HG03196 (cell line): ENCODE measurements at regions not wholly inside any gene's neighbourhood (a gene's known extent, or its start where the extent isn't known, plus 50 kb on each side); places are given as distances from the start of the nearest gene placed in this dataset.
"Not testable (repeated sequence)": the region's sequence is repeated elsewhere in the genome, so short reads cannot be mapped to it uniquely, and the experiment has no call there.

Source experiments
- ATAC-seq: cut with Tn5 transposase; IDR thresholded peaks from one replicate; pipeline ENCODE4 v1.9.1; 2021; ENCODE audit not compliant: unreplicated experiment

DNA sequence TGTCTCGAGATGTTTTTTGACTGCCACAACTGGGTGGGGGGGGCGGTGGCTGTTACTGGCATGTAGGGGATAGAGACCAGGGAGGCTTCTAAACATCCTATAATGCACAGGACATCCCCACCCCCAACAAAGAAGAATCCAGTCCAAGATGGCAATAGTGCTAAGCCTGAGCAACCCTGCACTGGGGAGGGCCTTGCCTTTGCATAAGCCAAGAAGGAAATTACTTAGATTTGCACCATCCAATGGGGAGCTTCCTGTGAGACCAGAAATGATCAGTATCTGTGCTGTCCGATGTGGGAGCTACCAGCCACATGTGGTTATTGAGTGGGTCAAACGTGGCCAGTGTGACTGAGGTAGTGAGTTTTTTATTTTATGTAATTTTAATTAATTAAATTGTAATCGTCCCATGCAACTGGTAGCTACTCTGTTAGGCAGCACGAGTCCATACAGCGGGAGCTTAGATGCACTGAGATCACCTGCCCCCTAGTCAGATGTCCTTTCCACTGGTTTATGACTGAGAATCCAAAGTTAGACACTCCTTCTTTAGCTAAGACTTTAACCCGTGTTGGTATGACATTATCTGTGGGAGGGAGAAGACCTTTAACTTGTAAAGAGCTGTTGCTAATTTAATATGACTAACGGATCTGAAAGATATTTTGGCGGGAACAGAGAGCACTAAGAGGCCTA, 97.4 kb upstream of the NEDD9 start:
- no peak for ATAC-seq

GRCh38 chr6:11328613-11329247, 96.3 kb upstream of the NEDD9 start:
- no peak for ATAC-seq

DNA sequence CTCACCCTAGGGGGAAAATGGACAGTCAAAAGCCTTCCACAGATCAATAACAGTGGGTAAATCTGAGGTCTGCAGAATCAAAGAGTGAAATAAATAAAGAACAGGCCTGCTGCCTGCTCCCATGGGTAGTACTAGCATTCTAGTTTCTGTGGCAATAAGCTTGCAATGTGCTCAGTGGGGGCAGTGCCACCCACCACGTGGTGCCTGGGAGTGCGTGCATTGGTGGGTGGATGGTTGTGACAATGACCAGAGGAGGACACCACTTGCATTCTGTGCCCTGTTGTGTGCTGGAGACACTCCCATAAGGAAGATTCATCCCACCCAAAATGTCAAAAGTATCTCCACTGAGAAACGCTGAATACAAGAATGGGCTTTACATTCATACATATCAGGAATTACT, 95.5 kb upstream of the NEDD9 start:
- no peak for ATAC-seq

- ATAC-seq, result no peak
These were observed 93.6 kb upstream of the NEDD9 start for GRCh38 chr6:11326116-11326515.

- no peak for ATAC-seq
These were observed 92.1 kb upstream of the NEDD9 start for GRCh38 chr6:11324453-11325015.

DNA sequence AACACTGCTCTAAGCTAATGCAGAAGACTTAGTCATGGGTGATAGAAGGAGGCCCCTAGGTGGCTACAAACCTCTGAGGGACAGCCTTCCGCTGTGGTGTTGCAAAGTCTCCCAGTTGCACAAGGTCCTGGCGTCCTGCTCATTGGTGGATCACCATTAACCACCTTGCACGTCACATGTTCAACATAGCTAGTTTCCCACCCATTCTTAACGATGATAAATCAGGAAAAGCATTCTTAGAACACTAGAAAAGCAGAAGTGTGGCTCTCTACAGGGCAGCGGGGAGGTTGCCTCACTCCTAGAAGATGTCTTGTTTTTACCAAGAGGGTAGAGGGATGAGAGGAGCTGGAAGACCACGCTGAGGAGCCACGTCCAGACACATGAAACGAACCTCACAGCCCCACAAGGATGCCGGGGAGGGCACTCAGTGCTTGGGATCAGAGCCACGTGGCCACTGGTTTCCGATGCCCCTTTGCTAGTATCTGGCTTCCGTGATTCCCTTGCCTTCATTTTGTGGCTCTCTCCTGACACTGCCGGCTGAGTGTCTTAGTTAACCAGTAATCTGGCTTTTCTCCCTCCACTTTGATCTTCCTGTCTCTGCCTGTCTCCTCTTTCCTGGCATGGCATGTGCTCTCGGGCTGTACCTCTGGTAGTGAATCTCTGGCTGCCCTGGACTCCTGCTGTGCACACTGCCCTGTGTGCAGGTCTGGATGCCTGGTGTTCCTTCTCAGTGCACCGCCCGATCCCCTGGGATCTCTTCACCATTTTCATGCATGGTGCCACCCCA, 91.4 kb upstream of the NEDD9 start:
- ATAC-seq, result no peak

DNA sequence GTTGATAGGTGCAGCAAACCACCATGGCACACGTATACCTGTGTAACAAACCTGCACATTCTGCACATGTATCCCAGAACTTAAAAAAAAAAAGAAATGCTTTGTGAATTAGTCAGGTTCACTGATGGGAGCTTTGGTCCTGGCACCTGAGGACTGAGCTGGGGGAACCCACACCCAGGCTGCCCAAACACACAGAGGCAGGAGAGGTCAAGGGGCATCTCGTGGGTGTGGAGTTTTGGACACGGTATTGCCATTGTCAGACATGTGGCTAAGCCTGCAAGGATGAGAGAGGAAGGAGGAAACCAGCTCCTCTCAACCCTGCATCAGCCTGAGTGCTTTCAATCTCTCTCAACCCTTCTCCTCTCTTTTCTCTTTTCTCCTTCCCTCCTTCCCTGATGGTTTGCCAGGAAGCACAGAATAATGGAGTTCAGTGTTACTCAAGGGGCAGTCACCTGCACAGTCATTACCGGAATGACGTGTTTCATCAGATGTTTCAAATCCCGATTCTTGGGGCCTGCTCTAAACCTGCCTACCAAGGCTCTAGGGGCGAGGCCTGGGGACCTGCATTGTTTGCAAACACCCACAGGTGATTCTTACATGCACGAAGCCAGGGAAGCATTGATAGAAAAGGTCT, 89.9 kb upstream of the NEDD9 start:
- ATAC-seq, result no peak

DNA sequence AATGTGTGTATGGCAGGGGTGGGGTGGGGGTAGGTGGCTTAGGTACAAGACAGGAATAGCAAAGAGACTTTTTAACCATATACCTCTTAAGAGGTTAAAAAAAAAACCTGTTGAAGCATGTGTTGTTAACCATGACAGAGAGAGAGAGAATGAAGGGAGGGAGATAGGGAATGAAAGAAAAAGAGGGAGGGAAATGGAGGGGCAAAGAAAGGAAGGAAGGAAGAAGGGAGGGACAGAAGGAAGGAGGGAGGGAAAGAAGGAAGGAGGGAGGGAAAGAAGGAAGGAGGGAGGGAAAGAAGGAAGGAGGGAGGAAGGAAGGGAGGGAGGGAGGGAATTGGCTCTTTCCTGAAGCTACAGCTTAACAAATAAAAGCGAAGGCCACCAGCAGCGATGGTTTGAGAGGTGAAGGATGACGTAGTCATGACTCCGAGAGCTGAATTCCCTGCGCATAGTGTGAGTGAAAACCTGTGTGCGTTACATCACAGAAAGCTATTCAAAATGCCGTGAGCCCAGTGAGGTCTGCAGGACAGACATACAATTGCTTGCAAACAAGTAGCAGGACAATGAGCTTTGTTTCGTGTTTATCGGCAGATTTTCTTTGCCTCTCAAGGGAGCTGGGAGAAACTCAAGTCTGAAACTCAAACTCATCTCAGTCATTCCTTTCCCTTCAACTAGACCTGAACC, 88.6 kb upstream of the NEDD9 start:
- no peak for ATAC-seq

DNA sequence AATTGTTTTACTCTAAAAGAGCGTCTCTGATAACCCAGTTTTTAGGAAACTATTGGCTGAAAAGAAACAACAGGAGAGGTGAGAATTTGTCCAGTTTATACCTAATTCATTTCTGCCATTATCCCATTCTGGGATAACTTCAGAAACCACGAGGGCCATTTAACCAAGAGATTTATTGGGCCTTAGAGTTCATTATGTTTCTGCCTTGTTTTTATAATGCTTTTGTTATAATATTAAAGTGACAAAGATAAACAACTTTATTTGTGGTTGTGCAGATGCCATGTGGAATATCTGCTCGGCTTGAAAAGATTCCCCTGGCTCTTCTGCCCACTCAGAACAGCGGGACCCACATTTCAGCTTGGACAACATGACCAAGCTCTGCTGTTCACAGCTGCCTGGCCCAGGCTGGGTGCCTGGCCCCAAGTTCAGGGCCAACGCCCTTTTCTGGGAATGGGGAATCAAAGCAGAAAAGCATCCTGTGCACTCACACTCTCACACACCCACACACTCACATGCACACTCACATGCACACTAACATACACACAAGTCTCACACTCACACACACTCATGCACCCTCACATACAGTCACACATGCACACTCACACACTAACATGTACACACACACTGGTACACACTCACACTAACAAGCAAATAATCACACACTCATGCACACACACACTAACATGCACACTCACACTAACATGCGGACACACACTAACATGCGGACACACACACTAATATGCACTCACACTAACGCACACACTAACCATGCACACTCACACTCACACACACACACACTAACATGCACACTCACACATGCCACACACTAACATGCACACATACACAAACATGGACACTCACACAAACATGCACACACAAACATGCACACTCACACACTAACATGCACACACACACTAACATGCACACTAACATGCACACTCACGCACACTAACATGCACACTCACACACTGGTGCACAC, 86.7 kb upstream of the NEDD9 start:
- ATAC-seq, result no peak

DNA sequence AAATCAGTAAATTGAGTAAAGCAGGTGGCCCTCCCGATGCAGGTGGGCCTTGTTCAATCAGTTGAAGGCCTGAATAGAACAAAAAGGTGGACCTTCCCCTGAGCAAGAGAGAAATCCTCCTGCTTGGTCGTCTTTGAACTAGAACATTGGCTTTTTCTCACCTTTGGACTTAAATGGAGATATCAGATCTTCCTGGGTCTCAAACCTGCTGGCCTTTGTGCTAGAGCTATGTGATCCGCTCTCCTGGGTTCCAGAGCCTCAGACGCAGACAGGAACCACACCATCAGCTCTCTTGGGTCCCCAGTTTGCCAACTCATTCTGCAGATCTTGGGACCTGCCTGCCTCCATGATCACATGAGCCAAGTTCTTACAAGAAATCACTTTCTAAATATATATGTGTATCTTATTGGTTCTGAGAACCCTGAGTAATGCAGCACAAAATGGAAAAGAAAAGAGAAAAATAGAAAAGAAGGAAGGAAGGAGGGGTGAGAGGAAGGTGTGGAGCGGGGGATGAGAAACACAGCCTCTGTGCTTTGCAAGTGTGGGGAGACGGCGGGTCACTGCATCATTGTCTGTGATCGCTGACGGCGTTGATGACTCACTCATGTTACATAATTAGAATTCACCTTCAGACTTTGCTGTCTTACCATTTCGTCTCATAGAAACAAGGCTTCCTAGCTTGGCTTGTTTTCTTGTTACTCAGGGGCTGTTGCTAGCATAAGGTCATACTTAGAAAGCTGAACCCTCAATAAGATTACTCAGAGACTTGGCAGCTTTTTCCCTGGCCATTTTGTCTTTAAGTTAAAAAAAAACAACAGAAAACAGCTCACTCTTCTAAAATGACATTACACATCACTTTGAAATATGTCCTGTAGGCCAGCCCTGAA, 85.7 kb upstream of the NEDD9 start:
- ATAC-seq, result peak; percentile 73

GRCh38 chr6:11315743-11316437, 83.4 kb upstream of the NEDD9 start:
- ATAC-seq, result no peak

DNA sequence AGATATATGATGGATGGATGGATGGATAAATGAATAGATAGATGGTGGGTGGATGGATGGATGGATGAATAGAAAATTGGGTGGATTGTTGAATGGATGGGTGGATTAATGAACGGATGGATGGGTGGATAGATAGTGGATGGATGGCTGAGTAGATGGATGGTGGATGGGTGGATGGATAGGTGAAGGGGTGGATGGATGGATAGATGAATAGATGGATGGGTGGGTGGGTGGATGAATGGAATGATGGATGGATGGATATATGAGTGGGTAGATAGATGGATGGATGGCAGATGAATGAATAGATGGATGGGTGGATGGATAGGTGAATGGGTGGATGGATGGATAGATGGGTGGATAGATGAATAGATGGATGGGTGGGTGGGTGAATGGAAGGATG, 80.7 kb upstream of the NEDD9 start:
- ATAC-seq, result no peak

GRCh38 chr6:11311970-11312369, 79.5 kb upstream of the NEDD9 start:
- no peak for ATAC-seq

DNA sequence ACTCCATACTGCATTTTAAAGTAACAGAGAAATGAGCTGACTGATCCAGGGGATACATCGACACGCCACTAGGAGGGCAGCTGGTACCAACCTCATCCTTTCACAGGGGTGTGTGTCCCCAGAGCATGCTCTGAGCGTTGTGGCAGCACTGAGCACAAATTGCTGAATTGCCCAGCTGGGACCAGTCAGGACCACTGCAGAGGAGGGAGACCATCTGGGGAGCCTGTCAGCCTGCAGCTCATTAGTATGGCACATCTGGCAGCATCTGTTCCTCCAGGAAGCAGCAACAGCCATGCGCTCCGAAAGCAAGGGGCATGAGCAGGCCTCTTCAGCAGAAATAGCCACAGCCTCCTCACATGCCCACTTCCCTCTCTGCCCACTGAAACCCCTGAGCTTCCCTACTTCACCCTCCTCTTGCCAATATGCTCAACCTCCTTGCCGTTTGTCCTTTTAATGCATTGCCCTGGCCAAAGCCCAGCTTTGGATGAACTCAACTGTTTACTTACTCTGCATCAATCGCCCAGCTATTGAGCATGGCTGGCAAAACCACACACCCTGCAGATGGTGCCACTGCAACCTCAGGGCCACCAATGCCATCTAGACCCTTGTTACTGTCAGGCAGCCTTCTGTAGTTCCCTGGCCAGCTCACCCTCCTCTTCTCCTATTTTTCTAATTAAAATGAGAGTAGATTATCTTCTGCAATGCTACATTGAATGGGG, 77.6 kb upstream of the NEDD9 start:
- ATAC-seq, result no peak

GRCh38 chr6:11307226-11307625, 74.8 kb upstream of the NEDD9 start:
- no peak for ATAC-seq

- no peak for ATAC-seq
These were observed 72.5 kb upstream of the NEDD9 start for GRCh38 chr6:11304946-11305345.

- ATAC-seq, result not testable (repeated sequence)
These were observed 67.5 kb upstream of the NEDD9 start for GRCh38 chr6:11299876-11300428.
